ENCODE measurements at regions not wholly inside any gene's neighbourhood (a gene's known extent, or its start where the extent isn't known, plus 50 kb on each side); places are given as distances from the start of the nearest gene placed in this dataset.

DNA sequence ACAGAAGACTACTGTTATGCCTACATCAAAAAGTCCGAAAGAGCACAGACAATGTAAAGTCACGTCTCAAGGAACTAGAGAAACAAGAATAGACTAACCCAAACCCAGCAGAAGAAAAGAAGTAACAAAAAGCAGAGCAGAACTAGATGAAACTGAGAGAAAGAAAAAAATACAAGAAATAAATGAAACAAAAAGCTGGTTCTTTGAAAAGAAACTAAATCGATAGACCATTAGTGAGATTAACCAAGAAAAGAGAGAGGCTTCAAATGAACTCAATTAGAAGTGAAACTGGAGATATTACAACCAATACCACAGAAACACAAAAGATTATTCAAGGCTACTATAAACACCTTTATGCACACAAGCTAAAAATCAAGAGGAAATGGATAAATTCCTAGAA, 271.8 kb downstream of the MBD2 start:
- no peak overlapping the region for H3K4me3 Mint-ChIP-seq

DNA sequence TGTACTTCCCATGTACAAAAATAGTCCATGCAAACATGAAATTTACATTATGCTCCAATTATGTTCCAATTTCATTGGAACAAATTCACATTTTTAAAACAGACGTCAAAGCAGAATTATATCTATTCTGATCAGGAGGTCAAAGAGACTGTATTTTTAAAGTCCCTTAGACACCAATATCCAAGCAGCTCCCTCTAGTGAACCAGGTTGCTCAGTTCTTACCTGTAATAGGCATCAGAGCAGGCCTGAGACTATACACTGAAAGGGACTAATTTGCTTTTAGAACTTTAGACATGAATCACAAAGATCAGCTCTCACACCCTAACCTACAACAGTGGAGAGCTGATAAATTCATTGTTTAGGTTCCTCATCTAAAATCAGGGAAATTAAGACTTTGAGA, 273.9 kb downstream of the MBD2 start:
- Mint-ChIP-seq H3K9me3 (peaks cover 3% of the 10 kb centered on the region), H3K27ac (no peak overlapping the region)

More for the DNA sequence above, 271.8 kb downstream of the MBD2 start:
- Mint-ChIP-seq H3K36me3 (ENCODE audit: low read depth) (no peaks in the 10 kb centered on the region), H3K27ac (no peak overlapping the region), H3K27me3 (ENCODE audit: low read depth) (no peaks in the 10 kb centered on the region), H3K9me3 (no peaks in the 10 kb centered on the region), H3K4me1 (no peaks in the 10 kb centered on the region)
- TF ChIP-seq CTCF (IDR thresholded peaks at IDR 0.05; ENCODE audit: unreplicated experiment in 3 of 3): no peak

DNA sequence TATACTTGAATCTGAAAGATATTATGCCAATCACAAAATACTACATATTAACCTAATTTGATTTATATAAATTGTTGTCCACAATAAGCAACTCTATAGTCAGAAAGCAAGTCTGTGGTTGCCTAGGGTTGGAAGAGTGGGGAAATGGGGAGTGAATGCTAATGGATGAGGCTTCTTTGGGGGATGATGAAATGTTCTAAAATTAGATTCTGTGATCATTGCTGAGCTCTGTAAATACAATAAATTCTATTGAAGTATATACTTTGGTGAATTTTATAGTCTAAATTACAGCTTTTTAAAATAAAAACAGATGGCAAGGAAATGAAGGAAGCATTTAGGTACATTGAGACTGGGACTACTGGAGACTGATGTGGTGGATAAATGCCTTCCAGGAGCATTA, 275.5 kb downstream of the MBD2 start:
- Mint-ChIP-seq H3K27me3 (ENCODE audit: low read depth) (no peaks in the 10 kb centered on the region), H3K4me1 (peaks cover 4% of the 10 kb centered on the region), H3K4me3 (no peak overlapping the region), H3K27ac (no peak overlapping the region), H3K36me3 (ENCODE audit: low read depth) (no peaks in the 10 kb centered on the region), H3K9me3 (peaks cover 3% of the 10 kb centered on the region)
- TF ChIP-seq CTCF (IDR thresholded peaks at IDR 0.05; ENCODE audit: unreplicated experiment in 3 of 3): no peak

More for the DNA sequence above, 273.9 kb downstream of the MBD2 start:
- Mint-ChIP-seq H3K4me1 (peaks cover 4% of the 10 kb centered on the region), H3K36me3 (ENCODE audit: low read depth) (no peaks in the 10 kb centered on the region), H3K4me3 (no peak overlapping the region), H3K27me3 (ENCODE audit: low read depth) (no peaks in the 10 kb centered on the region)
- no peak for TF ChIP-seq CTCF (IDR thresholded peaks at IDR 0.05; ENCODE audit: unreplicated experiment in 3 of 3)

DNA sequence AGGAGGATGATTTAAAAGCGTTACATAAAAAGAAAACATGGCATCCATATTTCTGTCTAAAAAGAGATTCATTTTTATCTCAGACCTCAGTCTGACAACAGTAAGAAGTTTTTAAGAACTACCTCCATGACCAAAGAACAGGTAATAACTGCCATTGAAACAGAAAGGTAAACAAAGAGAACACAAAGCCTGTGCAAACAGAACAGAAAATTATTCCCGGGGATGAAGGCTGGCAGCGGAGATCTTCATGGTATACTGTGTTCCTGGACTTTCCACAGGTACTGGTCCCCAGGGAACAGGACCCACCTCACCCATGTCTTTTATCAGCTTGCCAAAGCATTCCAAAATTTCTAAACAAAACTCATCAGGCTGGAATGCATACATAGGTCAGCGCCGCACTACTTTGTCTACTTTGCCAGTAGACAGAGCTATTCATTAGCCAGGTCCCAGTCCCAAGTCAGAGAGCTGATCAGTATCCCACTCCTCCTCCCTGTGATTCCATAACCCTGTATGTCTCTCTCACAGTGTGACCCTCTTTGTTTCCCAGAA, 277.3 kb downstream of the MBD2 start:
- no peaks in the 10 kb centered on the region for H3K36me3 Mint-ChIP-seq (ENCODE audit: low read depth)

GRCh38 chr18:53946594-53946993, 277.9 kb downstream of the MBD2 start:
- no peaks in the 10 kb centered on the region for H3K36me3 Mint-ChIP-seq (ENCODE audit: low read depth)
- no peaks in the 10 kb centered on the region for H3K27me3 Mint-ChIP-seq (ENCODE audit: low read depth)
- H3K9me3 Mint-ChIP-seq: peaks cover 9% of the 10 kb centered on the region
- no peak overlapping the region for H3K4me3 Mint-ChIP-seq
- peak overlapping the region in 1 of 3 experiments; percentile 26 for H3K27ac Mint-ChIP-seq
- peaks cover 4% of the 10 kb centered on the region for H3K4me1 Mint-ChIP-seq
- TF ChIP-seq CTCF (IDR thresholded peaks at IDR 0.05; ENCODE audit: unreplicated experiment in 3 of 3): no peak

More for the DNA sequence above, 277.3 kb downstream of the MBD2 start:
- H3K4me3 Mint-ChIP-seq: no peak overlapping the region
- TF ChIP-seq CTCF (IDR thresholded peaks at IDR 0.05; ENCODE audit: unreplicated experiment in 3 of 3): no peak
- peaks cover 4% of the 10 kb centered on the region for H3K4me1 Mint-ChIP-seq
- H3K9me3 Mint-ChIP-seq: peaks cover 8% of the 10 kb centered on the region
- H3K27me3 Mint-ChIP-seq (ENCODE audit: low read depth): no peaks in the 10 kb centered on the region
- H3K27ac Mint-ChIP-seq: peak overlapping the region in 2 of 3 experiments; percentile 26 to 65

DNA sequence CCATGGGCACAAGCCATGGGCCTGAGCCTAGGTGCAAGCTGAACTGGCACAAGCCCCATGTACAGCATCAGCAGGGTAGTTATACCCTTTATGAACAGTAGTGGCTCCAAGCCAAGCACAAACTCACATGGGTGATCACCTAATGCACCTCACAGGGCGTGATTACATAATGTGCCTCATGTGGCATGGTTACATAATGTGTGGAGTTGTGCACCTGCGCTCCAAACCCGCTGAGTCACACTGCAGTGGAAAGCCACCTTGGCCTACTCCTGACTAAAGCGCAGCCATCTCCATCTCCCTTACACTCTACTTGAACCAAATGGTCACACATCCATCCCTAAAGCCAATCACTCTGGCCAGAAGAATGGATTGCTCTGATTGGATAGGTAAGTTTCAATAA, 279.7 kb downstream of the MBD2 start:
- no peaks in the 10 kb centered on the region for H3K27me3 Mint-ChIP-seq (ENCODE audit: low read depth)
- no peaks in the 10 kb centered on the region for H3K36me3 Mint-ChIP-seq (ENCODE audit: low read depth)
- peaks cover 4% of the 10 kb centered on the region for H3K4me1 Mint-ChIP-seq
- TF ChIP-seq CTCF (IDR thresholded peaks at IDR 0.05; ENCODE audit: unreplicated experiment in 3 of 3): no peak
- peaks cover 11% of the 10 kb centered on the region for H3K9me3 Mint-ChIP-seq
- no peak overlapping the region for H3K4me3 Mint-ChIP-seq
- no peak overlapping the region for H3K27ac Mint-ChIP-seq
